GM21825 (cell line): ENCODE measurements at regions not wholly inside any gene's neighbourhood (a gene's known extent, or its start where the extent isn't known, plus 50 kb on each side); places are given as distances from the start of the nearest gene placed in this dataset.

Source experiments
- ATAC-seq: cut with Tn5 transposase; IDR thresholded peaks from one replicate; pipeline ENCODE4 v1.9.1; 2021; ENCODE audit warnings: mild to moderate bottlenecking, moderate library complexity; ENCODE audit not compliant: unreplicated experiment

DNA sequence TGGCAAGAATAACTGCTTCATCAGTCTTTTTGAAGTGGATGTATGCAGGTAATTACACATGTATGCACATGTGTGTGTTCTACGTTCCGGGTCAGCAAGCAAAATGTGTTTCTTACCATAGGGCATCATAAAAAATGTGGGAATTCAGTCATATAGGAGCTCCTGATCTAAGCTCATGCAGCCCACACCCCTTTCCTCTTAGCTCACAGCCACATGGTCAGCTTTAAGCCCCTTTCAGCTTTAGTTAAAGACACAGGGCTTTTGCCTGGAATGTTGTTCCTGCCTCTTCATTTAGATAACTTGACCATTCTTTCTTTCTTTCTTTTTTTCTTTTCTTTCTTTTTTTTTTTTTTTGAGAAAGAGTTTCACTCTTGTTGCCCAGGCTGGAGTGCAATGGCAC, 258.1 kb downstream of the RPS24 start:
- no peak for ATAC-seq

DNA sequence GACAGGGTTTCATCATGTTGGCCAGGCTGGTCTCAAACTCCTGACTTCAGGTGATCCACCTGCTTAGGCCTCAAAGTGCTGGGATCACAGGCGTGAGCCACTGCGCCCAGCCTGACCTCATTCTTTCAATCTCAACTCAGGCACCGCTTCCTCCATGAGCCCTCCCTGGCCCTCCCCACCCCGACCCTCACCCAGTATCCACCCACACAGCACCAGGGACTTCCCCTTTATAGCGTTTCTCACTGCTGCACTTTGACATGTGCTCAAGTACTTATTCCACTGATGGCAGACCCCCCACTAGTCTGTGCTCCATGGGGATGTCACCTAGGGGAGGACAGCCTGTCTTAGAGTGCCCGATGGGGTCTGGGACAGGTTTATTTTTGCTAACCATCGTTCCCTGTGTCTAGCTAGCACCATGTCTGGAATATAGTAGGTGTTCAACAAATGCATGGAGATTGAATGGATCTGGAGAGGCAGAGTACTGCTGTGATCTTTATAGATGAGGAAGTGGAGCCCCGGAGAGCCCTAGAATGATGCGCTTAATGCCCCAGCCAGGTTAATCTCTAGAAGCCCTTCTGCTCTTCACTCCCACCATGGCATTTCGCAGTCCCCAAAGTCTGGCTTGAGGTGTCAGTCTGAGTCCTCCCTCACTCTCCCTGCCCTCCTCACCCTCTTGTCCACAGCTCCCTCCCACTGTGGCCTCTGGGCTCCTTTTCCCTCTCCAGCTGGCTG, 258.8 kb downstream of the RPS24 start:
- no peak for ATAC-seq

DNA sequence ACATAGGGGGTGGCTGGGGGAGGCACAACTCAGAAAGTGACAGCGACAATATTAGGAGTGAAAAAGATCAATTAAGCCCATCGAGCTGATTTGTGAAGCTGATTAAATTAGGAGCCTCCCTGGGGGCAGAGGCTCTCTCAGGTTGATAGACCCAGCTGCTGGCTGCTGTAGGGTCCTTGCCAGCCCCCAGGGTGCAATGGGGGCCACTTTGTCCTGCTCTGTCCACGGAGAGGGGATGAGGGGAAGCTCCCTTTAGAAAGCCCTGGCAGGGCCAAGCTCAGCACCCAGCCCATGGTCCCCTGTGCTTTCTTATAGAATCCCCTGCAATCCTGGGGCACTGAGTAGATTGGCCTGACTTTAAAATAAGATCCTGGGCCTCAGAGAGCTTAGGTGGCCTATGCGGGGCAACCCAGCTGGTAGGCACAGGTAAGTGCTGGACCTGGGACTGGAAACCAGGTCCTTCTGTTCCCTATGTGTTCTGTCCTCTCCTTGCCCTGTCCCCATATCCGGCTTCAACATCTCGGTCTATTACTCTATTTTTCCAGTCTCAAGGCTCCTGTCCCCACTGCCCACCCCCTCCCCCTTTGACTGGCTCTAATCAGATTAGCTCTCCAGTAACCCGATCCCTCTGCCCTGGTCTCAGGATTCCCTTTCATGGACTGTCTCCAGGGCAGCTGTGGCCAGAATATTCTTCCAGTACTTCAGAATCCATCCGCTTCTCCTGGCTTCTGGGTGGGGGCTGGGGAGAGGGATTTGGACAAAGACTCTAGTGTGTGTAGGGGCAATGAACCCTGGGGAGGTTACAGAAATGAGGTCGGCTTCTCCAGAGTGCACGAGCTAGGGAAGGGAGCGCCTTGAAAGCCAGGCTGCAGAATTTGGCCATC, 259.6 kb downstream of the RPS24 start:
- ATAC-seq: no peak

DNA sequence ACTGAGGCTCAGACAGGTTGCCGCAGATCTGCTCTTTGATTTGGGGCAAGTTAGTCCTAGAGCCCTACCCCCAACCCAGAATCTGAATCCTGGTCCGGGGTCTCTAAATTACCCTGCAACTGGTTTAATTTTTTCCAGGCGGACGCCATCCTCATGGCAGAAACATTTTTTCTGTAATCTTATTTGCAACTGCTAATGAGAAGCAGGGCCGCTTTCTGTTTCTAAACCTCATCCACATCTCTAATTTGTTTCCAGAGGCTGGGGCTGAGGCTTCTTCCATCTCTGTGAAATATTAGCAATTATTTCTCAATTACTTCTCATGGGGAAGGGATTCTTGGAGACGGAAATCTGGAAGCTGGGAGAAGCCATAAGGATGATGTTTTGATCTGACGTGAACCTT, 261.6 kb downstream of the RPS24 start:
- ATAC-seq: no peak

DNA sequence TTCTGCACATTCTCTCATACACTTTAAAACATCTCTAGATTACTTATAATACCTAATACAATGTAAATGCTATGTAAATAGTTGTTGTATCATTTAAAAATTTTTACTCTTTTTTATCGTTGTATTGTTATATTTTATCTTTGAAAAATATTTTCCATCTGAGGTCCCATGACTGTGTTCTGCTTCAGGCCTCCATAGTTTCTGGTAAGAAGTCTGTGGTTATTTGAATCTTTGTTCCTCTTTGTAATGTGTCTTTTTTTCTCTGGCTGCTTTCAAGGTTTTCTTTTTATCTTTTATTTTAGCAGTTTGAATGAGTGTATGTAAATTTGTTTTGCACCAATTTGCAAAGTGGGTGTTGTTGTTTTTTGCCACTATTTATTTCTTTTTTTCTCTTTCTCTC, 263.1 kb downstream of the RPS24 start:
- ATAC-seq: no peak

DNA sequence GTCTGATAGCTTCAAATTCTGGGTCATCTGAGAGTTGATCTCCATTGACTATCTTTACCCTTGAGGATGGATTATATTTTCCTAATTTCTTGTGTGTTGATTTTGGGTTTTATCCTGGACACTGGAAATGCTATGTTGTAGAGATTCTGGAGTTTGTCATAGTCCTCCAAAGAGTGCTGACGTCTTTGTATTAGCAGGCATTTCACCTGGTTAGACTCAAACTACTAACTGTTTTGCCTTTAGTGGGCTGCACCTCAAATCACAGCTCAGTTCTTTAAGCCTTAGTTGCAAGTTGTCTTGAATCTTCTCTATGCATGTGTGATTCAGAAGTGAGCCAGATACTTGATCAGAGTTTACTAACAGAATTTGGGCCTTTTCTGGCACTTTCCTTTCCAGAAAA, 264.3 kb downstream of the RPS24 start:
- no peak for ATAC-seq

GRCh38 chr10:78298835-78299234, 265.2 kb downstream of the RPS24 start:
- ATAC-seq: no peak

- ATAC-seq: no peak
These were observed 266.3 kb downstream of the RPS24 start for GRCh38 chr10:78299851-78300468.

- ATAC-seq: no peak
These were observed 266.9 kb downstream of the RPS24 start for GRCh38 chr10:78300526-78300925.

- ATAC-seq: no peak
These were observed 267.8 kb downstream of the RPS24 start for GRCh38 chr10:78301481-78301880.

DNA sequence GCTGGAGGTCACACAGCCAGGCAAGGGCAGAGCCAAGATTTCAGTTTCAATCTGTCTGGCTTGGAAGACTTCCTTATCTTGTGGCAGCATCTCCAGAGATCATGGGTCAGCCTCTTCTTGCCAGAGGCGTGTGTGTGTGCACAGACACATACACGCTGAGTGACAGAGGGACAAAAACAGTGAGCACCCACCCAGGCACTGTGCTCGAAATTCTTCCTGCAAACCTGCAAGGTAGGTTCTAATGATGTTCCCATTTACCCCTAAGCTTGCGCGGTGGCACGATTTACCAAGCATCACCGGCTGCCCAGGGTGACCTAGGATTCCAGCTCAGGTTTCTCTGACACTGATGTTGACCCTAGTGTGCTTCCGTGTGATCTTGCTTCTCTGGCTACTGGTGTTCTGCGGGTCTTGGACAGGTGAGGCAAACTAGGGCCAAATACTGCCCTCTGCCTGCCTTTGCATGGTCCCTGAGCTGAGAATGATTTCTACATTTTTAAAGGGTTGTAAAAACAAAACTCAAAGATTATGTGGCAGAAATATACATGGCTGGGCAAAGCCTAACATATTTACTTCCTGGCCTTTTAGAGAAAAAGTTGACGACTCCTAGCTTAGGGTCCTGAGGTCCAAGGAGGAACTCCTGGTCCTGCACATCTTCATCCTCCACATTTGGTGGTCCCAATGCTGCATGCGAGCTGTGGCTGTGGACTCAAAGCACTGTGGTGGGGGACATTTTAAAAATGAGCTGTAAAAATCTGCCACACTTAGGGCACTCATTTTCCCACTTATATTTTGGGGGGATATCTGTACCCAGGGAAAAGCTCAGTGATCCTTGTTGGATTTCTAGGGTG, 268.5 kb downstream of the RPS24 start:
- no peak for ATAC-seq

GRCh38 chr10:78302739-78302988, 269.0 kb downstream of the RPS24 start:
- ATAC-seq: no peak

- ATAC-seq: peak; percentile 80
These were observed 269.6 kb downstream of the RPS24 start for GRCh38 chr10:78302989-78303854.

- no peak for ATAC-seq
These were observed 270.7 kb downstream of the RPS24 start for GRCh38 chr10:78304091-78305045.

- no peak for ATAC-seq
These were observed 271.6 kb downstream of the RPS24 start for GRCh38 chr10:78305311-78305710.

- ATAC-seq: no peak
These were observed 272.7 kb downstream of the RPS24 start for GRCh38 chr10:78306358-78306757.

DNA sequence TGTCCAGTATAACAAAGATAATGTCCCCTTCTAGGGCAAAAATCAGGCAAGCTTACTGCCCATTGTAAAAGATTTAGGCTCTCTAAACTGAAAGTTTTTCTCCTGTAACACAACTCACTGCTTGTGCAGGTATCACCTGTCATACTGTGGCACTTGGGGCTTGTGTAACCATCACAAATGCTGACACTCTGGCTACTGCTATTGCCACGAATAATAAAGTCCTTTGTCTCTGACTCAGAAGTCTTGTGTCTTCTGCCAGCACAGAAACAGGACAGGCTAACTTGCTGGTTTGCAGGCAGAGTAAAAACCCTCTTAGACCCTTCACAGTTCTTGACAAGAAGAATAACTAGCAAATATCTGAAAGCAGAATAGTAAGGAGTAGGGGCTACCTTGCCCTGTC, 273.9 kb downstream of the RPS24 start:
- ATAC-seq: no peak

DNA sequence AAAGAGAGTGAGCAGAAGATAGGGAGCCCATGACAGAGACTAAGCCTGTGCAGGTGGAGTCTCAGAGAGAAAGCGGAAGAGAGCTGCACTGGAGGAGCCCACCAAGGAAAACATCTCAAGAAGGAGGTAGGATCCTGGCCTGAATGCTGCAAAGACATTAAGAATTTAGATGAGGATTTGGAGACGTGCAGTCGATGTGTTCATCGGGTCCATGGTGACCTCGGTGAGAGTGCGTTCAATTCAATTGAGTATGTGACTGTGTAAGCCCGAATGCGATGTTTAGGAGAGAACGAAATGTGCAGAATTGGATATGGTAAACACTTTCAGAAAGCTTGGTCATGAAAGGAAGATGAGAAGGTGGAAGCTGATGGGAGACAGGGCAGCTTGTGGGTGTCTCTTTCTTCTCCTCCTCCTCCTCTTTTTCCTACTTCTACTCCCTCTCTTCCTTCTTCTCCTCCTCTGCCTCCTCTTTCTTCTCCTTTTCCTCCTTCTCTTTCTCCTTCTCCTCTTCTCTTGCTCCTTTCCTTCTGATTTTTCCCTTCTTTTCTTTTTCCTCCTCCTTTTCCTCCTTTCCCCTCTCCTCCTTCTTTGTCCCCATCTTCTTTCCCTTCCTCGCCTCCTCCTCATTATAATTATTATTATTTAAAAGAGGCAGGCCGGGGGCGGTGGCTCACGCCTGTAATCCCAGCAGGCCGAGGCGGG, 276.0 kb downstream of the RPS24 start:
- ATAC-seq: no peak
